Gastrocnemius medialis (tissue), 4 donors: ENCODE measurements at regions not wholly inside any gene's neighbourhood (a gene's known extent, or its start where the extent isn't known, plus 50 kb on each side); places are given as distances from the start of the nearest gene placed in this dataset.

Experiments used
- ATAC-seq, 2 donors: fragments of 150-250 bp; one replicate each; pipeline ENCODE4 v1.9.1; 2016
- DNase-seq, 2 donors: peaks; one replicate each; pipeline ENCODE4 v3.0.0-alpha.2; 2019
- H3K27ac ChIP-seq, 4 donors: fragments of 200-600 bp; sonication (generic); 1 replicate in 1 of 4; 2 replicates in 3 of 4; pipeline ENCODE4 v1.5.1; 2016 to 2018; ENCODE audit warnings: mild to moderate bottlenecking in 2 of 4, moderate library complexity in 1 of 4
- H3K27me3 ChIP-seq, 3 donors: fragments of 200-600 bp; sonication (generic) in 2 of 3; 1 replicate in 1 of 3; 2 replicates in 2 of 3; pipeline versions ENCODE4 v1.5.1 to v1.6.0; 2016 to 2019; ENCODE audit warnings: mild to moderate bottlenecking in 1 of 3, moderate library complexity in 1 of 3
- H3K36me3 ChIP-seq, 2 donors: fragments of 200-600 bp; sonication (generic) in 1 of 2; one replicate each; pipeline ENCODE4 v1.5.1; 2017 to 2018
- H3K4me1 ChIP-seq, 2 donors: fragments of 200-600 bp; sonication (generic) in 1 of 2; one replicate each; pipeline ENCODE4 v1.5.1; 2016 to 2017; ENCODE audit warnings: mild to moderate bottlenecking in 2 of 2
- H3K4me3 ChIP-seq, 4 donors: fragments of 200-600 bp; sonication (generic) in 3 of 4; 1 replicate in 1 of 4; 2 replicates in 3 of 4; pipeline ENCODE4 v1.5.1; 2016 to 2019; ENCODE audit warnings: mild to moderate bottlenecking in 2 of 4
- H3K9me3 ChIP-seq, 3 donors: fragments of 200-600 bp; sonication (generic) in 2 of 3; 1 replicate in 1 of 3; 2 replicates in 2 of 3; pipeline ENCODE4 v1.5.1; 2016 to 2019
- POLR2A ChIP-seq, 2 donors: fragments of 450-650 bp; IDR thresholded peaks; one replicate each; pipeline ENCODE4 v1.6.1; 2017; ENCODE audit warnings: antibody characterized with exemption in 2 of 2, mild to moderate bottlenecking in 2 of 2, moderate library complexity in 2 of 2
- in situ Hi-C, 4 donors: fragments of 200-750 bp; cut with MboI; loops; one replicate each; pipeline versions ENCODE4 v1.15.0 to v1.8.0; 2017; ENCODE audit warnings: low sequenced_read_pairs in 4 of 4
- intact Hi-C: fragments of 100-400 bp; cut with DNase I; formaldehyde crosslinking; loops from one replicate; pipeline ENCODE4 v1.15.1; 2023; ENCODE audit warnings: low total_unique reads
- TF ChIP-seq, protein P1 (sequence below), 5 experiments: fragments of 450-650 bp in 3 of 5; fragments of 200-600 bp in 2 of 5; sonication (generic) in 2 of 5; IDR thresholded peaks in 4 of 5; conservative IDR thresholded peaks in 1 of 5; 1 replicate in 4 of 5; 2 replicates in 1 of 5; pipeline ENCODE4 v1.5.1; 2016 to 2019; ENCODE audit warnings: antibody characterized with exemption in 5 of 5, mild to moderate bottlenecking in 3 of 5, moderate library complexity in 3 of 5

- ATAC-seq (no peak), DNase-seq (no peak)
- no peaks in the 10 kb centered on the region for H3K4me1 ChIP-seq
- no peaks in the 10 kb centered on the region for H3K9me3 ChIP-seq
- TF ChIP-seq, protein P1, sequence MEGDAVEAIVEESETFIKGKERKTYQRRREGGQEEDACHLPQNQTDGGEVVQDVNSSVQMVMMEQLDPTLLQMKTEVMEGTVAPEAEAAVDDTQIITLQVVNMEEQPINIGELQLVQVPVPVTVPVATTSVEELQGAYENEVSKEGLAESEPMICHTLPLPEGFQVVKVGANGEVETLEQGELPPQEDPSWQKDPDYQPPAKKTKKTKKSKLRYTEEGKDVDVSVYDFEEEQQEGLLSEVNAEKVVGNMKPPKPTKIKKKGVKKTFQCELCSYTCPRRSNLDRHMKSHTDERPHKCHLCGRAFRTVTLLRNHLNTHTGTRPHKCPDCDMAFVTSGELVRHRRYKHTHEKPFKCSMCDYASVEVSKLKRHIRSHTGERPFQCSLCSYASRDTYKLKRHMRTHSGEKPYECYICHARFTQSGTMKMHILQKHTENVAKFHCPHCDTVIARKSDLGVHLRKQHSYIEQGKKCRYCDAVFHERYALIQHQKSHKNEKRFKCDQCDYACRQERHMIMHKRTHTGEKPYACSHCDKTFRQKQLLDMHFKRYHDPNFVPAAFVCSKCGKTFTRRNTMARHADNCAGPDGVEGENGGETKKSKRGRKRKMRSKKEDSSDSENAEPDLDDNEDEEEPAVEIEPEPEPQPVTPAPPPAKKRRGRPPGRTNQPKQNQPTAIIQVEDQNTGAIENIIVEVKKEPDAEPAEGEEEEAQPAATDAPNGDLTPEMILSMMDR (IDR thresholded peaks at IDR 0.05 in 4 of 5, conservative IDR thresholded peaks at IDR 0.05 in 1 of 5), result no peak
- no peak for TF ChIP-seq POLR2A (IDR thresholded peaks at IDR 0.05)
- no peaks in the 10 kb centered on the region for H3K27me3 ChIP-seq
- H3K4me3 ChIP-seq, result no peak overlapping the region
- no peak overlapping the region for H3K27ac ChIP-seq
- H3K36me3 ChIP-seq, result no peaks in the 10 kb centered on the region
- in situ Hi-C loops (no loop called here), intact Hi-C loops (no loop called here)
Measured at GRCh38 chr2:182586426-182586825, 129.6 kb upstream of the DNAJC10 start.

DNA sequence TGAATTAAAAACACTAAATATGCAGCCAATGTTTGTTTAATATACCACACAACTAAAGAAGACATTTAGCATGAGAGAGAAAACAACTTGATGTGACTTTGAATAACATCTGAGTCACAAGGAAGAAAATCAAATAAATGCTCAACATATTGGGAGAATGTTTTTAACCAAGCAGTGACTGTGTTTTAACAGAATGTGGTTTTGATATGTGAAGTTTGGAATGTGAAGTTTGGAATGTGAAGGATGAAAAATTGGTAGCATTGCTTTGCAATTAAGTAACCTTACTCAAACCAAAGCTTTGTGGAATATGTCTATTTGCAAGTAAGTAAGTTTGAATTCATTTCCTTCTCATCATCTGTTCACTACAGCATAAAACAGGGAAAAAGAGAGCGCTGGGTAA is 128.2 kb upstream of the DNAJC10 start:
- intact Hi-C loops (no loop called here), in situ Hi-C loops (no loop called here)
- Histone ChIP-seq H3K27me3 (no peaks in the 10 kb centered on the region), H3K9me3 (no peaks in the 10 kb centered on the region), H3K4me1 (no peaks in the 10 kb centered on the region), H3K4me3 (no peak overlapping the region), H3K27ac (no peak overlapping the region), H3K36me3 (no peaks in the 10 kb centered on the region)
- TF ChIP-seq, protein P1 (IDR thresholded peaks at IDR 0.05 in 4 of 5, conservative IDR thresholded peaks at IDR 0.05 in 1 of 5), result no peak
- no peak for TF ChIP-seq POLR2A (IDR thresholded peaks at IDR 0.05)
- no peak for ATAC-seq
- DNase-seq, result no peak

- DNase-seq (no peak), ATAC-seq (no peak)
- Histone ChIP-seq H3K9me3 (no peaks in the 10 kb centered on the region), H3K27ac (no peak overlapping the region), H3K4me1 (no peaks in the 10 kb centered on the region), H3K4me3 (no peak overlapping the region), H3K27me3 (no peaks in the 10 kb centered on the region), H3K36me3 (no peaks in the 10 kb centered on the region)
- no peak for TF ChIP-seq POLR2A (IDR thresholded peaks at IDR 0.05)
- TF ChIP-seq, protein P1 (IDR thresholded peaks at IDR 0.05 in 4 of 5, conservative IDR thresholded peaks at IDR 0.05 in 1 of 5), result no peak
- in situ Hi-C loops (no loop called here), intact Hi-C loops (no loop called here)
Measured at GRCh38 chr2:182589121-182589520, 126.9 kb upstream of the DNAJC10 start.

- intact Hi-C loops (no loop called here), in situ Hi-C loops (no loop called here)
- Histone ChIP-seq H3K4me1 (no peaks in the 10 kb centered on the region), H3K27me3 (no peaks in the 10 kb centered on the region), H3K9me3 (no peaks in the 10 kb centered on the region), H3K4me3 (no peak overlapping the region), H3K27ac (no peak overlapping the region), H3K36me3 (no peaks in the 10 kb centered on the region)
- ATAC-seq, result no peak
- TF ChIP-seq, protein P1 (IDR thresholded peaks at IDR 0.05 in 4 of 5, conservative IDR thresholded peaks at IDR 0.05 in 1 of 5), result no peak
- TF ChIP-seq POLR2A (IDR thresholded peaks at IDR 0.05), result no peak
- DNase-seq, result no peak
Measured at GRCh38 chr2:182591774-182592173, 124.3 kb upstream of the DNAJC10 start.

DNA sequence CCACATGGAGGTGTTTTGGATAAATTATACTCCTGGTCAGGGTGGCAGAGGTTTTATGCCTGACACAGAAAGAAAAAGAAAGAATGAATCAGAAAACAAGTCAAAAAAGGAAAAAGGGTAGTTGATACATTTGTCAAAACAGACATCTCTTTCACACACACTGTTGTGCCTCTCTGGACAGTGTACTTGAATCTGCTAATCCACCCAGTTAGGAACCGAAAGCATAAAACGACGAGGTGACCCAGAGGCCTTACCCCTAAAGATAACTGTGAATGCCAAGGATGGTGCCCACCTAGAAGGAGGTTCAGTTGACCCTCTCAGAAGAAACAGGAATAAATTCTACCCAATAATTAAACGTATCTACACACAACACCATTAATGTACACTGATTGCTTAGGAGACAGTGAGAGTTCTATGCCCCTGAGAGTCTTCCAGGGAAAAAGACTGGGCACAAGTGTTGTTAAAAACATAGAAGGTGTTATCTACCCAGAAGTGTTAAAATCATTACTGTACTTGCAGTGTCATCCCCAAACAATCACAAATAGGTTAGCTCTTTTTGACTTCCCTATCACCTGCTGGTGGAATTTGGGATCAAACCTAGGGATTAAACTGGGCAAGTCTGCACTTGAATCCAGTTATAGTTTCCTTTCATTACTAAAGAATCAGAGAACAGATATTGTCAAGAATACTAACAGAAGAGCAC is 123.2 kb upstream of the DNAJC10 start:
- DNase-seq (no peak), ATAC-seq (no peak)
- Histone ChIP-seq H3K36me3 (no peaks in the 10 kb centered on the region), H3K27me3 (no peaks in the 10 kb centered on the region), H3K27ac (no peak overlapping the region), H3K4me1 (no peaks in the 10 kb centered on the region), H3K9me3 (no peaks in the 10 kb centered on the region), H3K4me3 (no peak overlapping the region)
- no peak for TF ChIP-seq POLR2A (IDR thresholded peaks at IDR 0.05)
- TF ChIP-seq, protein P1 (IDR thresholded peaks at IDR 0.05 in 4 of 5, conservative IDR thresholded peaks at IDR 0.05 in 1 of 5), result no peak
- in situ Hi-C loops (no loop called here), intact Hi-C loops (no loop called here)
